Medulla oblongata (tissue), 1 donor: ENCODE measurements at regions not wholly inside any gene's neighbourhood (a gene's known extent, or its start where the extent isn't known, plus 50 kb on each side); places are given as distances from the start of the nearest gene placed in this dataset.
"Not testable (repeated sequence)": the region's sequence is repeated elsewhere in the genome, so short reads cannot be mapped to it uniquely, and the experiment has no call there.

Experiments
- DNase-seq: peaks from one replicate; pipeline ENCODE4 v3.0.0-alpha.2; 2015; ENCODE audit errors: extremely low spot score

DNA sequence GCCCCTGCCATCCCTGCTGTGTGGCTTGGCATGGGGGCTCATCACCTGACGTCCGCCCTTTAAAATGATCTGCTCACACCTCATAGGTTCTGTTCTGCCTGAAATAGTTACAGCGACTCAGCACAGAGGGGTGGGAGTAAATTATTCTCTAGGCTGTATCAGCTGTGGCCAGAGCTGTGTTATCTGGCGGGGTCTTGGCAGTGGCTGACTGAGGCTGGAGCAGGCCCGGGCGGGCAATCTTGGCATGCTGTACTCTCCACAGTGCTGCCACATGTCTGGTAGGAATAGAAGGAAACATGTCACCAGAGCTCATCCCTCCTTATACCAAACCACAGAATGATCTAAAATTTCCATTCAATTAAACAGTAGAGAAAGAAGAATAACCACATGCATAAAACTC, 499.9 kb upstream of the LMCD1 start:
- DNase-seq, result no peak

- no peak for DNase-seq
Observed at GRCh38 chr3:8011902-8012301, 489.7 kb upstream of the LMCD1 start.

GRCh38 chr3:8020047-8020841, 481.4 kb upstream of the LMCD1 start:
- no peak for DNase-seq

GRCh38 chr3:8027954-8028353, 473.7 kb upstream of the LMCD1 start:
- DNase-seq, result no peak

GRCh38 chr3:8050283-8050682, 451.3 kb upstream of the LMCD1 start:
- no peak for DNase-seq

DNA sequence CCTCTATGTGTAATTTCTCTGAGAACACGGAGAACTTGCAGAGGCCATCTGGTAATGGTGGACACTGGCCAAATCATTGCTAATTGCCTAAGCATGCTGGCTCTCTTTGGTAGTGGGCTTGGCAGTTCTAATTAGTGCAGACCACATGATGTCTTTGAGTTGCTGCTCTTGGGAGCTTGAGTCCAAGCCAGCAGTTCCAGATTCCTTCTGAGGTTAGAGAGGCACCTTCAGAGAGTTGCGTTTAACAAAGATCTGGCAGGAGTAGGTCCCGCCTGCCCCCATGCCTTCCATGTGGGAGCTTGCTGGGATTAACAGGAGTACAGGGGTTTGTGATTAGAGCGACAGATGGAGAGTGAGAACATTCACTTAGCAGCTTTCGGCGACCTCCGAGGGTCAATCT, 449.0 kb upstream of the LMCD1 start:
- peak; percentile 48 for DNase-seq

GRCh38 chr3:8068135-8068534, 433.5 kb upstream of the LMCD1 start:
- not testable (repeated sequence) for DNase-seq

- no peak for DNase-seq
Observed at GRCh38 chr3:8069471-8069870, 432.2 kb upstream of the LMCD1 start.

DNA sequence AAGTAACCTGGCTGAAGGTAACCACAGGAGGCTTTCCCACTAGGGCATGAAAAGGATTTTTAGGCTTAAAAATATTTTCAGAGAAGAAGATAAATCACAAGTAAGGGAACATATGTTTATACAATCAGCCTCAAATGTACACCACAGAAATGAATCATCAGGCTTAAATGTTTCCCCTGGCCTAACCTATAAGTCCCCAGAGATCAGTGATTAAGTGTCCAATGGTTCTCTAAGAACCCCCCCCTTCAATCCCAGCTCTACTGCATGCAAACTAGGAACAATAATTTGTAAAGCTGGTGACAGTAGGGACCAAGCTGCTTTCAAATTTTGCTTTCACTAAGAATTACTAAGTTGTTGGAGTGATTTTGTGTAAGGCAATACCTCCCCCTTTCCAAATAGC, 431.6 kb upstream of the LMCD1 start:
- DNase-seq, result no peak

DNA sequence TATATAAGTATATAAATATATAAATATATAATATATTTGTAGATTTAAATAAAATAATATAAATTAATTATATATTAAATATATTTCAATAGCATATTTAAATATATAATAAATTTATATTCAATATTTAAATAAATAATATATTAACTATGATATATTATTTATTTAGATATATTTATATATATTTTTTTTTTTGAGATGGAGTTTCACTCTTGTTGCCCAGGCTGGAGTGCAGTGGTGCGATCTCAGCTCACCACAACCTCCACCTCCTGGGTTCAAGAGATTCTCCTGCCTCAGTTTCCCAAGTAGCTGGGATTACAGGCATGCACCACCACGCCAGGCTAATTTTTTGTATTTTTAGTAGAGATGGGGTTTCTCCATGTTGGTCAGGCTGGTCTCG, 426.9 kb upstream of the LMCD1 start:
- not testable (repeated sequence) for DNase-seq

DNA sequence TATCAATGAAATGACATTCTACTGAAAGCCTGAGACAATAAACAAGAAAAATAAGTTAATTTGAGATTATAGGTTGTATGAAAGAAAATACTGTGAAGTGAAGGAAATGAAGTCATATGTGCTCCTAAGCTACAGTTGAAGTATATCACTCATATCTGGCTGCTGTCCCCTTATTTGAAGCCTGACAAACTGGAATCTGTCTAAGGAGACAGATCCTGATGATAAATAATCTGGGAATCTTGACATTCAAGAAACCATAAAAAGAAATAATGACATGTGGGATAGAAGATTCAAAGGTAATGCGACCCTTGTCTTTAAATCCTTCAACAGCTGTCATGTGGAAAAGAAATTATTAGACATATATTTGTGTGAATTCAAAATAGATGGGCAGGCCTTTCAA, 424.5 kb upstream of the LMCD1 start:
- no peak for DNase-seq

GRCh38 chr3:8080464-8080863, 421.2 kb upstream of the LMCD1 start:
- DNase-seq, result no peak

GRCh38 chr3:8085498-8085897, 416.1 kb upstream of the LMCD1 start:
- no peak for DNase-seq

DNA sequence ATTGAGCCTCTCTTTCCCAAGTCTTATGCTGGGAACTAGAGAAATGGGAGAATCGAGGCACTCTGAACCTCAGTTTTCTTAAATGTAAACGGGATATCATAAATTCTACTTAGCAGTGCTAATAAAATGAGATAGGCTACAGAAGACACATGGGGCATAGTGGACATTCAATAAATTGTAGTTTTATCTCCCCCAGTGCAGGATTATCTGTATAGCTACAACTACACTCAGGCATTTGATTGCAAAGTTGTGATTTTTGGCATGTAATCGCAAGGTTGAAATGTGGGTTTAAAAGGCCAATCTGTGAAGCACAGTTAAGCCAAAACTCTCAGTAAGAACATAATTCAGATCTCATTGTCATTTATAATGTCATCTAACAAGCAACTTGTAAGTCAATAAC, 413.7 kb upstream of the LMCD1 start:
- DNase-seq, result no peak

GRCh38 chr3:8094415-8094814, 407.2 kb upstream of the LMCD1 start:
- no peak for DNase-seq

- DNase-seq, result no peak
Observed at GRCh38 chr3:8095724-8096123, 405.9 kb upstream of the LMCD1 start.

DNA sequence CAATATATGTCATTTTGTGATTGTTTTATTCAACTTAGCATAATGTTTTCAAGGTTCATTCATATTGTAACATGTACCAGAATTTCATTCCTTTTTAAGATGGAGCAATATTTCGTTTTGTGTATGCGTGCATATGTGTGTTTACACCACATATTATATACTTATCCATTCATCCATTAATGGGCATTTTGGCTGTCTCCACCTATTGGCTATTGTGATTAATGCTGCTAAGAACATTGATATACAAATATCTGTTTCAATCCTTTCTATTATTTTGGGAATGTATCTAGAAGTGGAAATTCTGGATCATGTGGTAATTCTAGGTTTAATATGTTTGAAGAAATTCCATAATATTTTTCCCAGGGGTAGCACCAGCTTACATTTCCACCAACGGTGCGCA, 403.9 kb upstream of the LMCD1 start:
- DNase-seq, result no peak

GRCh38 chr3:8103954-8104353, 397.7 kb upstream of the LMCD1 start:
- DNase-seq, result no peak

DNA sequence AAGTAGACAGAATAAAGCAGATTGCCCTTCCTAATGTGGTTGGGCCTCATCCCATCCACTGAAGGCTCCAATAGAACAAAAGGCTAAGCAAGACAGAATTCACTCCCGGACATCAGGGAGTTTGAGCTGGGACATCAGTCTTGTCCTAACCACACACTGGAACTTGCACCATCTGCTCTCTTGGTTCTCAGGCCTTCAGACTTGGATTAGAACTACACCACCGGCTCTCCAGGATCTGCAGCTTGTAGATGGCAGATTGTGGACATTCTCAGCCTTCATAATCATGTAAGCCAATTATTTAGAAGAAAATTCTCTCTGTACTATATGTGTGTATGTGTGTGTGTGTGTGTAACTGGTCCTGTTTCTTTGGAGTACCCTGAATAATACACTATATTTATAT, 394.7 kb upstream of the LMCD1 start:
- DNase-seq, result no peak

GRCh38 chr3:8110966-8111798, 390.4 kb upstream of the LMCD1 start:
- peak; percentile 94 for DNase-seq

- no peak for DNase-seq
Observed at GRCh38 chr3:8112587-8112986, 389.0 kb upstream of the LMCD1 start.

- DNase-seq, result no peak
Observed at GRCh38 chr3:8113626-8114025, 388.0 kb upstream of the LMCD1 start.

DNA sequence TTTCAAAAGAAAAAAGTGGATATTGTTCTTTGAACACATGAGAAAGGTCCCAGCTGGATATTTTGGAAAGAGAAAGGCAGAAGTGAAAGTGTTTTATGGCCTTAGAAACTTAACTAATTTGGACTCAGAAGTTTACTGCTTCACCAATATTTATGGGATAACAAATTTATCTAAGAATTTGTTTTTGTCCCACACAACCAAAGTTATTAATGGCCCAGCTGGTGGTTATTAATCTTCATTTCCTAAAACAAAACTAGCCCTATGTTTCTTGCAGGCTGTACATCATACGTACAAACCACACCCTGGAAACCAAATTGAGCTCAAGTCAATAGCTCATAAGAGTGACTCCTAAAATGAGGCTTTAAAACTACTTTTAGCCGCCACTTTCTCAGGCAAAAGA, 372.9 kb upstream of the LMCD1 start:
- no peak for DNase-seq
